ENCODE measurements at regions not wholly inside any gene's neighbourhood (a gene's known extent, or its start where the extent isn't known, plus 50 kb on each side); places are given as distances from the start of the nearest gene placed in this dataset.

DNA sequence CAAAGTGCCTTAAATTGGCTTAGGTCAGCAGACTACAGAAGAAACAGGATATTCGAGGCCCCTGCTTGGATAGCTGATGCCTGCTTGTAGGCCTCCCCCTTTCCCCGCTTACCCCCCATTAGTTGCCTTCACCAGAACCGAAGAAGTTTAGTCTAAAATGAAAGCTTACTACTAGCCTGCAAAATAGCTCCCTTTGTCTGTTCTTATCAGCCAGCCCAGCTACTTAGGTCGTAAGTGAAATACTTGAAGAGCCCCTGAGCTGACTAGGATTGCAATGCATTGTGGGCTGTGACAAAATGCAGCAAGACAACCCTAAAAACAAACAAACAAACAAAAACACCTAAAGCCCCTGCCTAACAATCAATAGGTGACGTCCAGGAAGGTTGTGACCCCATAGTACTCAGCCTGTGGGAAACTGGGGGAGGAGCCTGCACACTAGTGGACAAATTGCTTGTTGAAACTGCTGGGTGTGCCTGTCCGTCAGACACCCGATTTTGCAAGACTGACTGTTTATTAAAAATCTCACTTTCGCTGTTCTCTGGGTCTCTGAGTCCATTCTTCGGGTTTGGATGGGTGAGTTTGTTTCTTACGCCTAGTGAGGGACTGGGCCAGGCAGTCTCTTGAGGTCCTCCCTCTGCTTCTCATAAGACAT lies 105.0 kb upstream of the DUSP22 start:
- Histone ChIP-seq H3K27ac (replicated peaks) (no peak overlapping the region), H3K4me3 (replicated peaks; ENCODE audit: insufficient read depth, low read length) (no peak overlapping the region), H3K27me3 (ENCODE audit: insufficient read depth, poor library complexity, severe bottlenecking) (no peaks in the 10 kb centered on the region)
- TF ChIP-seq, protein P1, sequence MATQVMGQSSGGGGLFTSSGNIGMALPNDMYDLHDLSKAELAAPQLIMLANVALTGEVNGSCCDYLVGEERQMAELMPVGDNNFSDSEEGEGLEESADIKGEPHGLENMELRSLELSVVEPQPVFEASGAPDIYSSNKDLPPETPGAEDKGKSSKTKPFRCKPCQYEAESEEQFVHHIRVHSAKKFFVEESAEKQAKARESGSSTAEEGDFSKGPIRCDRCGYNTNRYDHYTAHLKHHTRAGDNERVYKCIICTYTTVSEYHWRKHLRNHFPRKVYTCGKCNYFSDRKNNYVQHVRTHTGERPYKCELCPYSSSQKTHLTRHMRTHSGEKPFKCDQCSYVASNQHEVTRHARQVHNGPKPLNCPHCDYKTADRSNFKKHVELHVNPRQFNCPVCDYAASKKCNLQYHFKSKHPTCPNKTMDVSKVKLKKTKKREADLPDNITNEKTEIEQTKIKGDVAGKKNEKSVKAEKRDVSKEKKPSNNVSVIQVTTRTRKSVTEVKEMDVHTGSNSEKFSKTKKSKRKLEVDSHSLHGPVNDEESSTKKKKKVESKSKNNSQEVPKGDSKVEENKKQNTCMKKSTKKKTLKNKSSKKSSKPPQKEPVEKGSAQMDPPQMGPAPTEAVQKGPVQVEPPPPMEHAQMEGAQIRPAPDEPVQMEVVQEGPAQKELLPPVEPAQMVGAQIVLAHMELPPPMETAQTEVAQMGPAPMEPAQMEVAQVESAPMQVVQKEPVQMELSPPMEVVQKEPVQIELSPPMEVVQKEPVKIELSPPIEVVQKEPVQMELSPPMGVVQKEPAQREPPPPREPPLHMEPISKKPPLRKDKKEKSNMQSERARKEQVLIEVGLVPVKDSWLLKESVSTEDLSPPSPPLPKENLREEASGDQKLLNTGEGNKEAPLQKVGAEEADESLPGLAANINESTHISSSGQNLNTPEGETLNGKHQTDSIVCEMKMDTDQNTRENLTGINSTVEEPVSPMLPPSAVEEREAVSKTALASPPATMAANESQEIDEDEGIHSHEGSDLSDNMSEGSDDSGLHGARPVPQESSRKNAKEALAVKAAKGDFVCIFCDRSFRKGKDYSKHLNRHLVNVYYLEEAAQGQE (IDR thresholded peaks at IDR 0.05; ENCODE audit: insufficient replicate concordance, low read depth): no peak
- TF ChIP-seq GABPA (IDR thresholded peaks at IDR 0.05; ENCODE audit: low read depth): no peak
- TF ChIP-seq SPI1 (IDR thresholded peaks at IDR 0.05; ENCODE audit: borderline replicate concordance, low read depth): no peak
- no peak for TF ChIP-seq POLR2AphosphoS5 (IDR thresholded peaks at IDR 0.05; ENCODE audit: low read depth)
- TF ChIP-seq, protein P2, sequence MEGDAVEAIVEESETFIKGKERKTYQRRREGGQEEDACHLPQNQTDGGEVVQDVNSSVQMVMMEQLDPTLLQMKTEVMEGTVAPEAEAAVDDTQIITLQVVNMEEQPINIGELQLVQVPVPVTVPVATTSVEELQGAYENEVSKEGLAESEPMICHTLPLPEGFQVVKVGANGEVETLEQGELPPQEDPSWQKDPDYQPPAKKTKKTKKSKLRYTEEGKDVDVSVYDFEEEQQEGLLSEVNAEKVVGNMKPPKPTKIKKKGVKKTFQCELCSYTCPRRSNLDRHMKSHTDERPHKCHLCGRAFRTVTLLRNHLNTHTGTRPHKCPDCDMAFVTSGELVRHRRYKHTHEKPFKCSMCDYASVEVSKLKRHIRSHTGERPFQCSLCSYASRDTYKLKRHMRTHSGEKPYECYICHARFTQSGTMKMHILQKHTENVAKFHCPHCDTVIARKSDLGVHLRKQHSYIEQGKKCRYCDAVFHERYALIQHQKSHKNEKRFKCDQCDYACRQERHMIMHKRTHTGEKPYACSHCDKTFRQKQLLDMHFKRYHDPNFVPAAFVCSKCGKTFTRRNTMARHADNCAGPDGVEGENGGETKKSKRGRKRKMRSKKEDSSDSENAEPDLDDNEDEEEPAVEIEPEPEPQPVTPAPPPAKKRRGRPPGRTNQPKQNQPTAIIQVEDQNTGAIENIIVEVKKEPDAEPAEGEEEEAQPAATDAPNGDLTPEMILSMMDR (IDR thresholded peaks at IDR 0.05; ENCODE audit: insufficient read depth, low read length): no peak
- DNase-seq (ENCODE audit: low read depth in 1 of 2, low spot score in 1 of 2): no peak

DNA sequence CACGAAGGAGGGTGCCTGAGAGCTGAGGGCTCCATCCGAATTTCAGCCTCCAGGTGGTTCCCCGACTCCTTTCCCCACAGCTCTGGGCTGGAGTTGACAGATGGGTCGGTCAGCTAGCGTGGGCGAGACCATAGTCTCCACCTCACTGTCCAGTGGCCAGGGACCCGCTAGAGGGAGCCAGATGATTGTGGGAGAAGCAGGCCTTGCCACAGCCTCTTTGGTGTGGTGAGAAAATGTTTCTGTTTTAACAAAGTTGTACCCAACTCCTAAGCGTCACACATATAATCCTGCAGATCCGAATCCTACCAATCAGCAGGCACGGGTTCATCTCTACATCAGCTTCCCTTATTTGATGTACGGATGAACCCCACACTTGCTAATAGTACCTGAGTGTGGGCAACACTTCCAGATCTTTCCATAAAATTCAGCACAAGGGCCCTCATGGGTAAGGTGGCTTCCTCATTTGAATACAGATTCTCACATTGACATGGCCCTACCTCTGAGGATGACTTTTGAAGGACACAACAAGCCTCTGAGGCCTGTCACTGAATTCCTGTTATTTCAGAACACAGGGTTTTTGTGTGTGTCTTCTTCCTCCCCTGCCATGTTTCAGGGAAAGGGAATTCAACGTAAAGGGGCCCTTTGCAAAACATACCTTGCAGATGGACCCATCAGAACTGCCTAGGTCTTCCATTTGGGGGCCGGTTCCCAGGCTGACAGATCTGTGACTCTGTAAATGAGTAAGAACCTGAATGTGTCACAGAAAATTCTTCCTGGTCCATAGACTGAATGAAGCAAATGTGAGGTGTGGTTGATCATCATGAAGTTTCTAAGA lies 103.2 kb upstream of the DUSP22 start:
- H3K27me3 ChIP-seq (ENCODE audit: insufficient read depth, poor library complexity, severe bottlenecking): no peaks in the 10 kb centered on the region
- H3K27ac ChIP-seq (replicated peaks): no peak overlapping the region
- DNase-seq (ENCODE audit: low read depth in 1 of 2, low spot score in 1 of 2): peak in 1 of 2 experiments; percentile 72
- H3K4me3 ChIP-seq (replicated peaks; ENCODE audit: insufficient read depth, low read length): no peak overlapping the region
- TF ChIP-seq, protein P1 (IDR thresholded peaks at IDR 0.05; ENCODE audit: insufficient replicate concordance, low read depth): no peak
- TF ChIP-seq, protein P2 (IDR thresholded peaks at IDR 0.05; ENCODE audit: insufficient read depth, low read length): peak; percentile 95

DNA sequence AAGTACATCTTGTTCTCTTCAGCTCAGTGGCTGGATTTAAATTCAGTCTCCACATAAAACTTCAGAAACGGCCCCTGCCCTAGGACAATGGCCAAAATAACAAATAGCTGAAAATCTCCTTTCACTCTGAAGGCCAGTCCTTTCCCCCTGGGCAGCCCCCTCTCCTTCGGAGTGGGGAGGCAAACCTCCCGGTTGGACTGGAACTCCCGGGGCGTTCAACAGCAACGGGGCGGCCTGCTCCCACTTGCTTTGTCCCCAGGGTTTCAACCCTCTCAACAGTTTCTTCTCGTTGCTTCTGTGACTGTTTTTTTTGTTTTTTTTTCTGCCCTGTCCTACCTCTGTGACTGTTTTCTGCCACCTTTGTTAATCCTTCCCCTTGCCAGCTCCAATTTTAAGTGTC lies 102.6 kb upstream of the DUSP22 start:
- H3K27me3 ChIP-seq (ENCODE audit: insufficient read depth, poor library complexity, severe bottlenecking): no peaks in the 10 kb centered on the region
- no peak for DNase-seq (ENCODE audit: low read depth in 1 of 2, low spot score in 1 of 2)
- TF ChIP-seq POLR2AphosphoS5 (IDR thresholded peaks at IDR 0.05; ENCODE audit: low read depth) (no peak), SPI1 (IDR thresholded peaks at IDR 0.05; ENCODE audit: borderline replicate concordance, low read depth) (no peak), GABPA (IDR thresholded peaks at IDR 0.05; ENCODE audit: low read depth) (no peak)
- TF ChIP-seq, protein P1 (IDR thresholded peaks at IDR 0.05; ENCODE audit: insufficient replicate concordance, low read depth): no peak
- TF ChIP-seq, protein P2 (IDR thresholded peaks at IDR 0.05; ENCODE audit: insufficient read depth, low read length): no peak
- no peak overlapping the region for H3K27ac ChIP-seq (replicated peaks)
- H3K4me3 ChIP-seq (replicated peaks; ENCODE audit: insufficient read depth, low read length): no peak overlapping the region
